HG03432 (cell line): ENCODE measurements at regions not wholly inside any gene's neighbourhood (a gene's known extent, or its start where the extent isn't known, plus 50 kb on each side); places are given as distances from the start of the nearest gene placed in this dataset.

Source experiments
- ATAC-seq: cut with Tn5 transposase; IDR thresholded peaks from one replicate; pipeline ENCODE4 v1.9.1; 2021; ENCODE audit warnings: mild to moderate bottlenecking, moderate library complexity; ENCODE audit not compliant: unreplicated experiment

- ATAC-seq = no peak
Measured at GRCh38 chr1:117798550-117798949, 130.9 kb downstream of the GDAP2 start.

- no peak for ATAC-seq
Measured at GRCh38 chr1:117802531-117803257, 126.7 kb downstream of the GDAP2 start.

- ATAC-seq = no peak
Measured at GRCh38 chr1:117803318-117803717, 126.1 kb downstream of the GDAP2 start.

- no peak for ATAC-seq
Measured at GRCh38 chr1:117809764-117810163, 119.7 kb downstream of the GDAP2 start.

GRCh38 chr1:117810553-117810952, 118.9 kb downstream of the GDAP2 start:
- no peak for ATAC-seq

GRCh38 chr1:117812869-117813511, 116.4 kb downstream of the GDAP2 start:
- no peak for ATAC-seq
